ENCODE measurements at regions not wholly inside any gene's neighbourhood (a gene's known extent, or its start where the extent isn't known, plus 50 kb on each side); places are given as distances from the start of the nearest gene placed in this dataset.

DNA sequence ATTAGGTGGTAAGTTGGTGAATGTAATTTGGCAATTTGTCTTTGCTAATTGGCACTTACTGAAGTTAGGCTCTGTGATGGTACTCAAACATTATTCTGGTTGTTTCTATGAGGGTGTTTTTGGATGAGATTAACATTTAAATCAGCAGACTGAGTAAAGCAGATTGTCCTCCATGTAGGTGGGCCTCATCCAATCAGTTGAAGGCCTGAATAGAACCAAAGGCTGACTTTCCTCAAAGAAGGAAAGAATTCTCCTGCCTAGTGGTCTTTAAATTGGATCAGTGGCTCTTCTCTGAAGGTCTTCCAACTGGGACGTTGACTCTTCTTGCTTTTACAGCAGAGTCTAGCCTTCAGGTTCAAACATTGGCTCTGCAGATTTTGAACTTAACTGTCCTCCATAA is 278.3 kb downstream of the KIF20B start:
- TF ChIP-seq, protein P1, sequence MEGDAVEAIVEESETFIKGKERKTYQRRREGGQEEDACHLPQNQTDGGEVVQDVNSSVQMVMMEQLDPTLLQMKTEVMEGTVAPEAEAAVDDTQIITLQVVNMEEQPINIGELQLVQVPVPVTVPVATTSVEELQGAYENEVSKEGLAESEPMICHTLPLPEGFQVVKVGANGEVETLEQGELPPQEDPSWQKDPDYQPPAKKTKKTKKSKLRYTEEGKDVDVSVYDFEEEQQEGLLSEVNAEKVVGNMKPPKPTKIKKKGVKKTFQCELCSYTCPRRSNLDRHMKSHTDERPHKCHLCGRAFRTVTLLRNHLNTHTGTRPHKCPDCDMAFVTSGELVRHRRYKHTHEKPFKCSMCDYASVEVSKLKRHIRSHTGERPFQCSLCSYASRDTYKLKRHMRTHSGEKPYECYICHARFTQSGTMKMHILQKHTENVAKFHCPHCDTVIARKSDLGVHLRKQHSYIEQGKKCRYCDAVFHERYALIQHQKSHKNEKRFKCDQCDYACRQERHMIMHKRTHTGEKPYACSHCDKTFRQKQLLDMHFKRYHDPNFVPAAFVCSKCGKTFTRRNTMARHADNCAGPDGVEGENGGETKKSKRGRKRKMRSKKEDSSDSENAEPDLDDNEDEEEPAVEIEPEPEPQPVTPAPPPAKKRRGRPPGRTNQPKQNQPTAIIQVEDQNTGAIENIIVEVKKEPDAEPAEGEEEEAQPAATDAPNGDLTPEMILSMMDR (IDR thresholded peaks at IDR 0.05): no peak
- TF ChIP-seq POLR2A (IDR thresholded peaks at IDR 0.05) (no peak), EP300 (IDR thresholded peaks at IDR 0.05) (no peak)

Data from sigmoid colon (tissue), 4 donors.